SU-DHL-6 (cell line): ENCODE measurements at regions not wholly inside any gene's neighbourhood (a gene's known extent, or its start where the extent isn't known, plus 50 kb on each side); places are given as distances from the start of the nearest gene placed in this dataset.

ENCODE experiments used
- H2AFZ ChIP-seq: fragments of 200-600 bp; sonication (generic); 2 replicates; pipeline ENCODE4 v1.6.1; 2014; ENCODE audit warnings: low read depth, mild to moderate bottlenecking, moderate library complexity, mixed read lengths, antibody characterized with exemption, low read length; ENCODE audit not compliant: severe bottlenecking
- H3F3A ChIP-seq: fragments of 200-600 bp; shearing (Covaris generic); 2 replicates; pipeline ENCODE4 v1.6.0; 2016; ENCODE audit warnings: antibody characterized with exemption, mild to moderate bottlenecking; ENCODE audit not compliant: insufficient read depth
- H3K27ac ChIP-seq: fragments of 200-600 bp; sonication (generic); 2 replicates; pipeline ENCODE4 v1.5.1; 2016; ENCODE audit warnings: low read depth, mild to moderate bottlenecking, low read length, moderate library complexity, mixed read lengths
- H3K27me3 ChIP-seq: fragments of 200-600 bp; sonication (generic), shearing (Covaris generic); 2 replicates; pipeline ENCODE4 v1.6.0; 2014; ENCODE audit warnings: mild to moderate bottlenecking, low read length
- H3K36me3 ChIP-seq: fragments of 200-600 bp; sonication (generic); 2 replicates; pipeline ENCODE4 v1.6.1; 2014; ENCODE audit warnings: mild to moderate bottlenecking, low read length, mixed read lengths
- H3K4me2 ChIP-seq: fragments of 300-600, 200-600 bp; shearing (Covaris generic), sonication (generic); 2 replicates; pipeline ENCODE4 v1.6.0; 2014; ENCODE audit warnings: low read length, low read depth, mild to moderate bottlenecking; ENCODE audit not compliant: poor library complexity, severe bottlenecking
- H3K4me3 ChIP-seq: fragments of 200-600 bp; sonication (generic); 2 replicates; pipeline ENCODE4 v1.5.1; 2014; ENCODE audit warnings: antibody characterized with exemption, low read length, mild to moderate bottlenecking, mixed read lengths; ENCODE audit not compliant: insufficient read depth, poor library complexity, severe bottlenecking
- H3K79me2 ChIP-seq: fragments of 200-600 bp; sonication (generic); 2 replicates; pipeline ENCODE4 v1.6.1; 2014; ENCODE audit warnings: mild to moderate bottlenecking, low read length, moderate library complexity; ENCODE audit not compliant: insufficient read depth
- H3K9ac ChIP-seq: fragments of 200-600 bp; sonication (generic); 2 replicates; pipeline ENCODE4 v1.7.0; 2014; ENCODE audit warnings: mild to moderate bottlenecking, low read length
- H3K9me2 ChIP-seq: fragments of 200-600 bp; sonication (generic); replicated peaks from 2 replicates; pipeline ENCODE4 v1.6.1; 2014; ENCODE audit warnings: low read length; ENCODE audit not compliant: insufficient read depth
- H3K9me3 ChIP-seq: fragments of 200-600 bp; sonication (generic); 2 replicates; pipeline ENCODE4 v1.6.1; 2014; ENCODE audit warnings: low read length, mixed read lengths; ENCODE audit not compliant: insufficient read depth
- H4K20me1 ChIP-seq: fragments of 200-600 bp; sonication (generic); 2 replicates; pipeline ENCODE4 v1.6.1; 2014; ENCODE audit warnings: low read depth, mild to moderate bottlenecking, antibody characterized with exemption, low read length, moderate library complexity, mixed read lengths
- EZH2phosphoT487 ChIP-seq: fragments of 200-600 bp; sonication (generic), shearing (Covaris generic); conservative IDR thresholded peaks from 2 replicates; pipeline ENCODE4 v1.6.1; 2018; ENCODE audit warnings: mild to moderate bottlenecking, antibody characterized with exemption, low read length, moderate library complexity, mixed read lengths
- TF ChIP-seq, protein P1 (sequence below): fragments of 200-600 bp; sonication (generic); IDR thresholded peaks from one replicate; pipeline ENCODE4 v1.5.1; 2017; ENCODE audit warnings: antibody characterized with exemption, mild to moderate bottlenecking, low read length, moderate library complexity; ENCODE audit not compliant: insufficient read depth, poor library complexity, severe bottlenecking

DNA sequence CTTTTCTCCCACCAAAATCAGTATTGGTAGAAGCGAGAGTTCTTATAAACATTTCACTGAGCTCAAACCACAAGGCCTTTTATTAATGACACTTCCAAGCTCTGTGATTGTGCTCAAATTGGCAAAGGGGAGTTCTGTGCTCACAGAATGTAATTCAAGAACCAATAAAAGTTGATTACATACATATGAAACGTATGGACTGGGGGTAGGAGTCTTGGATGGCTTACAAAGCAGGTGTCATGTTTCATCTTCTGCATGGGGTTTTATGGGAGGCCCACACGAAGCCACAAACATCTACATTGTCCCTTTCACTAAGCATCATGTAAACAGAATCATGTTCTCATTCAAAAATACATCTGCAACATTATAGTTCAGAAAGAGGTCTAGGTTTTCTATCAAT, 828.3 kb downstream of the VRK1 start:
- H2AFZ ChIP-seq: no peak overlapping the region

DNA sequence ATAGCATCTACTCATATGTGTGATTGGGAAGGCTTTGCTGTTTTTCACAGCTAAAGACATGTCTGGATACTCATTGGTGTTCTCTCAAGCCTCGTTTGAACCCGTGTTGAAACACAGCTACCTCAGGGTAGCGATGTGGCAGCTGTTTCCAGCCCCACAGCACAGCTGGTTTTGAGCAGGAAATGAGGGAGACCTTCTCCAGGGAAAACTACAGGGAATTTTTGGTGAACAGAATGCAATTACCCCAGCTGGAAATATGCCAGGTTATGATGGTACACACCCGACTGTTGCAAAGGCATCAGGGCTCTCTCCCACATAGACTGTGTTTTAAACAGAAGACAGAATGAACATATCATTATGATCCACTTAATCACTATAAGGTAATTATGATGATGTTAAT, 828.9 kb downstream of the VRK1 start:
- Histone ChIP-seq H3F3A (no peaks in the 10 kb centered on the region), H3K9me2 (no peaks in the 10 kb centered on the region), H3K27ac (no peak overlapping the region), H3K4me3 (no peak overlapping the region), H3K9me3 (no peaks in the 10 kb centered on the region), H4K20me1 (no peaks in the 10 kb centered on the region), H3K36me3 (no peaks in the 10 kb centered on the region), H2AFZ (no peak overlapping the region), H3K27me3 (no peaks in the 10 kb centered on the region), H3K9ac (no peak overlapping the region), H3K79me2 (no peaks in the 10 kb centered on the region), H3K4me2 (no peak overlapping the region)
- TF ChIP-seq EZH2phosphoT487: no peak
- TF ChIP-seq, protein P1, sequence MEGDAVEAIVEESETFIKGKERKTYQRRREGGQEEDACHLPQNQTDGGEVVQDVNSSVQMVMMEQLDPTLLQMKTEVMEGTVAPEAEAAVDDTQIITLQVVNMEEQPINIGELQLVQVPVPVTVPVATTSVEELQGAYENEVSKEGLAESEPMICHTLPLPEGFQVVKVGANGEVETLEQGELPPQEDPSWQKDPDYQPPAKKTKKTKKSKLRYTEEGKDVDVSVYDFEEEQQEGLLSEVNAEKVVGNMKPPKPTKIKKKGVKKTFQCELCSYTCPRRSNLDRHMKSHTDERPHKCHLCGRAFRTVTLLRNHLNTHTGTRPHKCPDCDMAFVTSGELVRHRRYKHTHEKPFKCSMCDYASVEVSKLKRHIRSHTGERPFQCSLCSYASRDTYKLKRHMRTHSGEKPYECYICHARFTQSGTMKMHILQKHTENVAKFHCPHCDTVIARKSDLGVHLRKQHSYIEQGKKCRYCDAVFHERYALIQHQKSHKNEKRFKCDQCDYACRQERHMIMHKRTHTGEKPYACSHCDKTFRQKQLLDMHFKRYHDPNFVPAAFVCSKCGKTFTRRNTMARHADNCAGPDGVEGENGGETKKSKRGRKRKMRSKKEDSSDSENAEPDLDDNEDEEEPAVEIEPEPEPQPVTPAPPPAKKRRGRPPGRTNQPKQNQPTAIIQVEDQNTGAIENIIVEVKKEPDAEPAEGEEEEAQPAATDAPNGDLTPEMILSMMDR: no peak

More for the DNA sequence above, 828.3 kb downstream of the VRK1 start:
- H3F3A ChIP-seq: no peaks in the 10 kb centered on the region
- H3K27ac ChIP-seq: no peak overlapping the region
- no peaks in the 10 kb centered on the region for H3K36me3 ChIP-seq
- TF ChIP-seq, protein P1: no peak
- no peak for TF ChIP-seq EZH2phosphoT487
- H3K79me2 ChIP-seq: no peaks in the 10 kb centered on the region
- no peaks in the 10 kb centered on the region for H3K27me3 ChIP-seq
- H3K9me2 ChIP-seq: no peaks in the 10 kb centered on the region
- no peaks in the 10 kb centered on the region for H3K9me3 ChIP-seq
- no peak overlapping the region for H3K4me2 ChIP-seq
- H3K4me3 ChIP-seq: no peak overlapping the region
- no peak overlapping the region for H3K9ac ChIP-seq
- H4K20me1 ChIP-seq: no peaks in the 10 kb centered on the region

DNA sequence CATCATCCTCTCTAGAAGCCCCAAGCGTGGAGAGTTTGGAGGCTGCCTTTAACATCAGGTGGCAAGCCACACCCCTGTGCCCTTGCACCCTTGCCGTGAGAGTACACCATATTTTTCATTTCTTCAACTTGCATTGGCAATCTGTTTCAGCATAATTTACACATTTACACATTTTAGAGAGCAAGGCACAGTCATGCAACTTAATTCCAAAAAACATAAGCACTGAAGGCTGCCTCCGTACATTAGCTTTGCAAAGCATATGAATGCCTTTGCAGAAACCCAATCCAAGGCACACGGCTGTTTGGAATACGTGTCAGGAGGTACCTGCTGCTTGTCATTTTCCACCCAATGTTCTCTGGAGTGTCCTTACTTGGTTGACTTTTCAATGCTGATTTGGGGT, 833.1 kb downstream of the VRK1 start:
- no peaks in the 10 kb centered on the region for H4K20me1 ChIP-seq
- no peaks in the 10 kb centered on the region for H3K9me2 ChIP-seq
- H3K9me3 ChIP-seq: no peaks in the 10 kb centered on the region
- no peak overlapping the region for H3K4me2 ChIP-seq
- no peak overlapping the region for H3K9ac ChIP-seq
- H2AFZ ChIP-seq: no peak overlapping the region
- H3K27me3 ChIP-seq: no peaks in the 10 kb centered on the region
- no peaks in the 10 kb centered on the region for H3K79me2 ChIP-seq
- no peak overlapping the region for H3K4me3 ChIP-seq
- H3K36me3 ChIP-seq: no peaks in the 10 kb centered on the region
- no peak overlapping the region for H3K27ac ChIP-seq
- TF ChIP-seq, protein P1: no peak
- TF ChIP-seq EZH2phosphoT487: no peak
- H3F3A ChIP-seq: no peaks in the 10 kb centered on the region
